ENCODE measurements at regions not wholly inside any gene's neighbourhood (a gene's known extent, or its start where the extent isn't known, plus 50 kb on each side); places are given as distances from the start of the nearest gene placed in this dataset.

GRCh38 chr2:144137272-144137671 lies 382.6 kb downstream of the ZEB2 start:
- TF ChIP-seq ZFX (IDR thresholded peaks at IDR 0.05) (no peak), CTCF (conservative IDR thresholded peaks at IDR 0.05) (no peak)
- no peak overlapping the region for H3K27ac ChIP-seq

DNA sequence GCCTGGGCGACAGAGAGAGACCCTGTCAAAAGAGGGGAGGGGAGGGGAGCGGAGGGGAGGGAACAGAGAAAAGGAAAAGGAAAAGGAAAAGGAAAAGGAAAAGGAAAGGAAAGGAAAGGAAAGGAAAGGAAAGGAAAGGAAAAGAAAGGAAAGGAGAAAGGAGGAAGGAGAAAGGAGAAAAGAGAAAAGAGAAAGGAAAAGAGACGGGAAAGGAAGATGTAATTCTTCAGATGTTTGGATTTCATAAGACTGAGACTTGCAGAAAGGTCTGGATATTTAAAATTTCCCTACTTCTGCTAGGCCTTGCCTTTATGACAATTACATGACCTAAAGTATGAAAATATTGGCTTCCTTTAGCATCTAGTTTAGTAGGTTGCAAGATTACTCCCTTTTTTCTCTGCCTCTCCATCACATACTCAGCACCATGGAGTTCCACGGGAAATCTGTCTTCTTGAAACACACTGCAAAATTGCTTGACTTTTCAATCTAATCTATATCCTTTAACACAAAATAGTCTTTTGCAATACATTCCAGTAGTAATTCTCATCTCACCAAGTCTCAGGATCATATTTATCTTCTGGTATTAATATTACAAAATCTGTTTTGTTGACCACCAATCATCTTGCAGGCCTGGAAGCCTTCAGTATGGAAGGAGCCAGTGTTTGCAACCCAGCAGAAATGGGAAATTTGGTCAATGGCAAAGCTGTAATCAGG lies 383.5 kb downstream of the ZEB2 start:
- TF ChIP-seq CTCF (conservative IDR thresholded peaks at IDR 0.05), result no peak
- TF ChIP-seq ZFX (IDR thresholded peaks at IDR 0.05), result no peak
- no peak overlapping the region for H3K27ac ChIP-seq

- no peak overlapping the region for H3K27ac ChIP-seq
- TF ChIP-seq CTCF (conservative IDR thresholded peaks at IDR 0.05), result no peak
- TF ChIP-seq ZFX (IDR thresholded peaks at IDR 0.05), result no peak
These were observed 385.8 kb downstream of the ZEB2 start for GRCh38 chr2:144133936-144134665.

DNA sequence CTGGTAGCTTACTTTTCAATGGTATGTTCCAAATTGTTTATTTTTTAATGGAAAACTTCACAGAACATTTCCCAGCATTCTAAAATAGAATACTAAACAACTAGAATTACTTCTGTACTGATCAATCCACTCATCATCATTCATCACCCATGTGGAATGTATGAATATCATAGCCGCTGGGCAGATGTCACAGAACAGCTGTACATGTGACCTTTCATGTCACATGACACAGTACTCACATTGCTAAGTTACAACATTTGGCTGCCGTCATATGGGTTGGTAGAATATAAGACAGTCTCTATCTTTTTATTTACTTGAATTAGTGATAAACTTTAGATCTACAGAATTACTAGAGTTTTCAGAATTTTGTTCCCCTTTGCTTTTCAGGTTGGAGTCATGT lies 387.6 kb downstream of the ZEB2 start:
- TF ChIP-seq CTCF (conservative IDR thresholded peaks at IDR 0.05) (no peak), ZFX (IDR thresholded peaks at IDR 0.05) (no peak)
- H3K27ac ChIP-seq, result no peak overlapping the region

GRCh38 chr2:144131042-144131441 lies 388.9 kb downstream of the ZEB2 start:
- H3K27ac ChIP-seq, result no peak overlapping the region
- TF ChIP-seq CTCF (conservative IDR thresholded peaks at IDR 0.05) (no peak), ZFX (IDR thresholded peaks at IDR 0.05) (no peak)

DNA sequence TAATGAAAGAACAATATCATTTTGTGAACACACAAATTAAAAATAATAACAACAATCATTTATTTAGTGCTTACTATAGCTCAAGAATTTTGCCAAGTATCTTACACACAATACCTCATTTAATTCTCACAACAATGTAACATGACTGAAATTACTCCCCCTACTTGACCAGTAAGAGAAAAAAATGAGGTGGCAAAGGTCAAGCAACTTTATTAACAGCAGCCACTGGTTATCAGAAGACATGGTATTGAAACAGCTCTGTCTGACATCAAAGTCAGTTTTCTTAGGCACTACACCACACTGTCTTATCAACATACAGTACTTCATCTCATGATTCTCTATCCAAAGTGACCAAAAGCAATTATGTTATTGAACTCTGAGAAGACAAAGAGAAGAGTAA lies 389.4 kb downstream of the ZEB2 start:
- H3K27ac ChIP-seq, result no peak overlapping the region
- no peak for TF ChIP-seq ZFX (IDR thresholded peaks at IDR 0.05)
- no peak for TF ChIP-seq CTCF (conservative IDR thresholded peaks at IDR 0.05)

DNA sequence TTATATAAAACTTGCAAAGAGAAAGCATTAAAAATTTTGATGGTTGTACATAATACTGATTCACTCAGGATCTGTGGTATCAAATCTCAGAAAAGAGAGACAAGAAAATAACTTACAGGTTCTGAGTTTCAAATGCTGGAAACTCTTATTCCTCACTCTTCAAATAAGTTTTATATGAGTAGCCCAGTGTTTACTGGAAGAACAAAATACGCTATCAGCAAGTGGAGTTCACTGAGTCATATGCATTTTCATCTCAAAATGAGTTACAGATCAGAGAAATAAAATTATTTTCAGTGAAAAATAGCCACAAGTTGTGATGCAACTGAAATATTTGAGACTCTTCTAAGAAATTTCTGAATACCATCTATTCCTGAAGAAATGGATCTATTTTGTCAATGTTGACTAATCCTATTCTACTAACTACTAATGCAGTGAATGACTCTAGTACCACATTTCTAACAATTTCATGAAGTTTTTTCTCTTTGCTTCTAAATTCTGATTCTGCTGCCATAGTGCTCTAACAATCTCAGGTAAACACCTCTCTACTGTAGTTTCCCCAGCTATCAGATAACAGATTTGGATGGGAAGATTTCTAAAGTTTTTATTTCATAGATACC lies 391.7 kb downstream of the ZEB2 start:
- H3K27ac ChIP-seq, result no peak overlapping the region
- no peak for TF ChIP-seq CTCF (conservative IDR thresholded peaks at IDR 0.05)

Data from C4-2B (cell line).